Hematopoietic multipotent progenitor cell treated with erythropoietin and hydrocortisone succinate and interleukin-3 and kit ligand, for 6 days (in vitro differentiated cells): ENCODE measurements at regions not wholly inside any gene's neighbourhood (a gene's known extent, or its start where the extent isn't known, plus 50 kb on each side); places are given as distances from the start of the nearest gene placed in this dataset.
"Not testable (repeated sequence)": the region's sequence is repeated elsewhere in the genome, so short reads cannot be mapped to it uniquely, and the experiment has no call there.

ENCODE experiments used
- DNase-seq: peaks from one replicate; pipeline ENCODE4 v3.0.0-alpha.2; 2015

- peak; percentile 64 for DNase-seq
Measured at GRCh38 chr12:23204933-23205778, 580.2 kb downstream of the ETNK1 start.

GRCh38 chr12:23209793-23210192 is 584.8 kb downstream of the ETNK1 start:
- no peak for DNase-seq

GRCh38 chr12:23210573-23210972 is 585.6 kb downstream of the ETNK1 start:
- no peak for DNase-seq

GRCh38 chr12:23211384-23212320 is 586.7 kb downstream of the ETNK1 start:
- DNase-seq = no peak

GRCh38 chr12:23217158-23217557 is 592.2 kb downstream of the ETNK1 start:
- no peak for DNase-seq

GRCh38 chr12:23217667-23218066 is 592.7 kb downstream of the ETNK1 start:
- DNase-seq = no peak

- no peak for DNase-seq
Measured at GRCh38 chr12:23221066-23221465, 596.1 kb downstream of the ETNK1 start.

- no peak for DNase-seq
Measured at GRCh38 chr12:23221926-23222325, 597.0 kb downstream of the ETNK1 start.

GRCh38 chr12:23222801-23223200 is 597.8 kb downstream of the ETNK1 start:
- DNase-seq = no peak

- DNase-seq = no peak
Measured at GRCh38 chr12:23228101-23228500, 603.1 kb downstream of the ETNK1 start.

GRCh38 chr12:23230899-23231298 is 605.9 kb downstream of the ETNK1 start:
- no peak for DNase-seq

GRCh38 chr12:23236066-23236780 is 611.3 kb downstream of the ETNK1 start:
- DNase-seq = no peak

GRCh38 chr12:23236811-23237210 is 611.8 kb downstream of the ETNK1 start:
- DNase-seq = no peak

GRCh38 chr12:23238190-23238589 is 613.2 kb downstream of the ETNK1 start:
- no peak for DNase-seq

GRCh38 chr12:23238957-23239356 is 614.0 kb downstream of the ETNK1 start:
- DNase-seq = no peak

GRCh38 chr12:23245186-23245585 is 620.2 kb downstream of the ETNK1 start:
- no peak for DNase-seq

GRCh38 chr12:23253191-23253590 is 628.2 kb downstream of the ETNK1 start:
- no peak for DNase-seq

- not testable (repeated sequence) for DNase-seq
Measured at GRCh38 chr12:23253910-23254309, 628.9 kb downstream of the ETNK1 start.

- DNase-seq = no peak
Measured at GRCh38 chr12:23259558-23259957, 634.6 kb downstream of the ETNK1 start.

- no peak for DNase-seq
Measured at GRCh38 chr12:23262670-23263069, 637.7 kb downstream of the ETNK1 start.

- DNase-seq = no peak
Measured at GRCh38 chr12:23277831-23278230, 652.9 kb downstream of the ETNK1 start.

- no peak for DNase-seq
Measured at GRCh38 chr12:23281295-23281694, 656.3 kb downstream of the ETNK1 start.

GRCh38 chr12:23282701-23283100 is 657.7 kb downstream of the ETNK1 start:
- DNase-seq = no peak
